HG03460 (cell line): ENCODE measurements at regions not wholly inside any gene's neighbourhood (a gene's known extent, or its start where the extent isn't known, plus 50 kb on each side); places are given as distances from the start of the nearest gene placed in this dataset.

ENCODE experiments used
- ATAC-seq: cut with Tn5 transposase; IDR thresholded peaks from one replicate; pipeline ENCODE4 v1.9.1; 2021; ENCODE audit not compliant: unreplicated experiment

DNA sequence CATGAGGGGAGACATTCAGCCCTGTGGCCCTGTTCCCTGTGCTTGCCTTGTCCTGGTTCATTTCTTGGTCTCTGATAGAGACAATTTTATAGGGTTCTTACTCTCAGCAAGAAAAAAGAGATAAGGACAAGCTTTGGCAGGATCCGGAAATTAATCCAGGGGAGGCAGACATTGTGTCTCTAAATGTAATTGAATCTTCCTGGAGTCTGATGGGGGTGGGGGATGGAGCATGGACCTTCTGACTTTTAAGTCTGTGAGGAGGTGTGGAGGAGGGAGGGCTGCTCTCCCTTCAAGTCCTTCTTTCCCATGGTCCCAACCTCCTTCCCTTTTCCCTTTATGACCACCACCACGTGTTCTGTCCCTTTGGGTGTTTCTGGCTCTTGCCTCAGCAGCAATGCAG, 512.7 kb downstream of the DHX35 start:
- no peak for ATAC-seq

DNA sequence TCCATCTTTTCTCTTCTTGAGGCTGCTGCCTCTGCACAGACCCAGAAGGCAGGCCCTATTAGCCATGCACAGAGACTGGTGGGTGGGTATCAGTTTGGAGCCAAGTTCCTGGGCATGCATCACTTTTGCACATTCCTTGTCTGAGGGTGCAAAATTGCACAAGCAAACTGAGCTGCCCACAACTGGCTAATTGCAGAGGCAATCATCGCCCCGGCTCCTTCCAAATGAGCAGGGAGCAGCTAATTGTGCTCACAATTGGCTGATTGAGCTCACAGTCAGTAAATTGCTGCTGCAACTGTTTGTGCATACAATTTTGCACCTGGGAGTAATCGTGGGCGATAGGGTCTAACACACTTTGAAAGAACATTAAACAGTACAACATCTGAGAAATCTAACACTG, 511.4 kb downstream of the DHX35 start:
- ATAC-seq = no peak

DNA sequence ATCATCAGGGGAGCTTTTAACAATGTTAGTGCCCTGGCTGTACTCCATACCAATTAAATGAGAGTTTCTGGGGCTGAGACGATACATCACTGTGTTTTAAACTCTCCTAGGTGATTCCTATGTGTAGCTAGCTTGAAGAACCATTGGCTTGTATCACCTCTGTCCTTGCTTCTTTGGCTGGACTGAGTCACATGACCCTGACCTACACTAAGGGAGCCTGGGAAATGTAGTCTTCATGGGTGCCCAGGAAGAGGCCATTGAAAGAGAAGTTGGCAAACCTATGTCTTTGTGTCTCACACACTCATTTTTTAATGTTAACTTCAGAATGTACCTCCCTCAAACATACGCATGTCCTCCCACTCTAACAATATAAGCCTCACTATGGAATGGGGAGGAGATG, 506.6 kb downstream of the DHX35 start:
- no peak for ATAC-seq

DNA sequence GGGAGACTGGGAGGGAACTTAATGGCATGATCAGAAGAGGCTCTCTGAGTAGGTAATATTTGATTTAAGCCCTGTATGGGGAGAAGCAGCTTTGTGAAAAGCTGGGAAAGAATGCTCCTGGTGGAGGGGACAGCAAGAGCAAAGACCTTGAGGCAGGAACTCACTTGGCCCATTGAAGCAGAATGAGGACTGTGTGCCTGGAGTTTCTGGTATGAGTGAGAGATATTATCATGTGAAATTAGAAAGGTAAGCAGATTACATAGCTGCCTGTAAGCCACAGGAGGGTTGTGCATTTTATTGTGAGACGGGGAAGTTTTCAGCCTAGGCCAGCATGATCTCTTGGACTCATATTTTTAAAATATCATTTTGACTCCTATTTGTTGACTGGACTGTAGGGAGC, 502.1 kb downstream of the DHX35 start:
- ATAC-seq = no peak

DNA sequence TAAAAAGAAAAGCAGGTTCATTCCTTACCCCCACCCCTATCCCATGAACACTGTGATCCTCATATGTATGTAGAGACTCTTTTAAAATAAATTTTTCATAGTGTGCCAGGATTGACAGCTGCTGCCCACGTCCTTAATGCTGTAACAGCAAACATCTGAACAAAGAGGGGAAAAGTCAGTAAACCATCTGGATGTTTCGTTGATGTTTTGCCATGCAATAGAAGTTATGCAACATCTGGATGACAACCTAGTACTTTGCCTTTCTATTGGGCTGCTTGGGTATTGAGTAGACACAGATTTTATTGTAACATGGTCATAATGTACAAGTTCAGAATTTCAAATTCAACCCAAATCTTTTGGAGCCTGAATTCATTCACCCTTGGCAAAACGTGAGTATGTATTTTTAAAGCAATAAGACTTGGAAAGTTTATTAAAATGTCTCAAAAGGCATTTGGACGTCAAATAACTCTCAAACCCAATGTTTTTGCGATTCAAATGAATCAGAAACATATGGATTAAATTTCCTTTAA, 500.3 kb downstream of the DHX35 start:
- ATAC-seq = no peak

DNA sequence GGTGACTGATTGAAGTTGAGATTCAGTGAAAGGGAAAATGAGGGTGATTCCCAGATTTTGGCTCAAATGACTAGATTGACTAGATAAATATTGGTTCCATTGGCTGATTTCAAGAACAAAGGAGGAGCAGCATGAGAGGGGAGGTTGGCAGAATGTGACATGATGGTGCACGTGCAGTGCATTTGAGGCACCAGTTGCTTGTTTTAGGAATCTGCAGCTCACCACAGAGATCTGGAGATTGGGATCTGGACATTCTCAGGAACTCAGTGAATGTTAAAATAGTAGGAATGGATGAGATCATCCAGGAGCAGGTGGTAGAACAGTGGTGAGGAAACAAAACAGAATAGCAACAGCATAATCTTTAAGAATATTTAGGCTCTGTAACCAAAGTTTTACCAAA, 496.3 kb downstream of the DHX35 start:
- no peak for ATAC-seq

DNA sequence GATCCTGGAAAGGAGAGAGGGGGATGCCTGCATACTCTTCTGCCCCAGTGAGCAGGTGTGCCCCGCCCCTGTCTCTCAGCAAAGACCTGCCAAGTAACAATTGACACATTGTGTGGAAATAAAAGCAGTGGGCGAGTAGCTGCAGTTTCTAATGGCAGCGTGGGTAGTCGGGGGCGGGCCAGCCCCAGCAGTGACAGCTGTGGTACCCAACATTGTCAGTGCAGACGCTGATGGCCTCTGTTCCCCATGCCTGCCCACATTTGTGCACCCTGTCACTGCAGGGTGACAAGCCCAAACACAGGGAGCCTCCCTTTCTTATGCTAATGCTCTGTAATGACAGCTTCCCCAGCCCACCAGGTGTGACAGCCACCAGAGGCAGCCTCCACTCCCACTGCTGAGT, 491.7 kb downstream of the DHX35 start:
- ATAC-seq = no peak

DNA sequence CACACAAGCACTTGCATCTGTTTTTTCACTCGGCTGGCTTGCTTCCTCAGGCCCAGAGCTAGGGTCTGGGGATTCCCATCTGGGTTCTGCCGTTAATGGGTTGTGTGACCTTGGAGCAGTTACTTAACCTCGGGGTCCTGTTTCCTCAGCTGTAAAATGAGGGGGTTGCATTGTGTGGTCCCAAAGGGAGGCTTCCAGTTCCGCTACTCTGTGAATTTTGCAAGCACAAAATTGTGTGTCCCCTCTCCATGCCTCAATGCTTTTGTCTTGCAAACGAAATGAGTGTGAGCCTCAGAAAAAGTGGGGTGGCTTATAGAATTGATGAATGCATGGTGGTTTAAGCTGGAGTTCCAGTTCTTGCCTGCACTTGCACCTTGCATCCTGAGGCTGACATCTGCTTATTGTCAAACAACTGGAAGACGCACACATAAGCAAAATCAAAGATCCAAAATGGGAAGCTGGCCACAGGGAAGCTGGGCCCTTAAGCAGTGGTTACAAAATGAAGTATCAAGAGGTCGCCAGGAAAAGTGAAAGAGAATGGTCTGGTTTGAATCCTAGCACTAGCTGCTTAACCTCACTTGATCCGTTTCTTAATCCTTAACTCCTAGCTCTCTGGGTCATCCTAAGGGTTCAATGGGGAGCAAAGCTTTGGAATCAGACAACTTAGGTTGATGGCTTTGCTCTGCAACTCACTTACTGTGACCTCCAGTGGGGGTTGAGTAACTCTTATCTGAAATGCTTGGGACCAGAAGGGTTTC, 490.6 kb downstream of the DHX35 start:
- no peak for ATAC-seq

DNA sequence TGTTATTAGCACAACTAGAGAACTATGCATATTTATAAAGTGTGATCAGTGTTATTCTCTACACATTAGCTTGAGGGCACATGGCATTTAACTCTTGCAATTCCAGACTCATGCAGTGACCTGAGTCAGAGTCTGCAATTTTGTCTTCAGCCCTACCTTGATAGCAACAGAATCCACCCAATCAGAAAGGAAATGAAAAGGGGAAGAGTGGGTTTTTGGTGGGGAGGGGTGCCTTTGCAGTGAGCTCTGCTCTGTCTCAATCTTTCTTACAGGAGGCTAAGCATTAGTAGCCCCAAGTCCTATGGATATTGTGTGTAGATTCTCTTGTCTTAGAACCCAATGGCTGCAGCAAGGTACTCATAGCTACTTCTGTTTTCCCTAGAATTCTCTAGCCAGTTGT, 489.2 kb downstream of the DHX35 start:
- ATAC-seq = no peak

DNA sequence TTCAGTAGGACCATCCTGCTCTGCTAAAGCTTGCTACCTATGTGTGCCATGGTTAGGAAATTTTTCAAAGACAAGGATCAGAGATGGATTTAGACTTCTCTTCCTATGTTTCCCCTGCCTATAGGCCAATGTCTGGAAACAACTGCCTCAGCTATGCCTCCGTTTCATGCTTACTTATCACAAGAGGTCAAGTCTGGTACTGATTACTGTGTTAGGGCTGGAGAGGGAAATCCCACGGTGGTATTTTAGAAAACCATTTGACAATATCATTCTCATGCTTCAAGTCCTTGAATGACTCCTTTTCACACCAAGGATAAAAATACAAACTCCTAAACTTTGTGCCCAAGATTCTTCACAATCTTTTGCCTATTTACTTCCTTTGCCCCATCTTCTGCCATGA, 484.3 kb downstream of the DHX35 start:
- no peak for ATAC-seq

DNA sequence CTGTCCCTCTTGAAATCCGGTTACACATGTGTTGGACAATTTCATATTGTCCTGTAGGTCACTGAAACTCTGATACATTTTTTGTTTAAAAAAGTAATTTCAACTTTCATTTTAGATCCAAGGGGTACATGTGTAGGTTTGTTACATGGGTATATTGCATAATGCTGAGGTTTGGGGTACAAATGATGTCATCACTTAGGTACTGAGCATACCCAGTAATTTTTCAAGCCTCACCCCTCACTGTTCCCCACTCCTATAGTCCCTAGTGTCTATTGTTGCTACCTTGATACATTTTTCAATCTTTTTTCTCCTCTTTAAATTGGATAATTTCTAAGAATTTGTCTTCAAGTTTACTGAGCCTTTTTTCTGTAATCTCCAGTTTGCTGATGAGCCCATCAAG, 483.0 kb downstream of the DHX35 start:
- no peak for ATAC-seq

DNA sequence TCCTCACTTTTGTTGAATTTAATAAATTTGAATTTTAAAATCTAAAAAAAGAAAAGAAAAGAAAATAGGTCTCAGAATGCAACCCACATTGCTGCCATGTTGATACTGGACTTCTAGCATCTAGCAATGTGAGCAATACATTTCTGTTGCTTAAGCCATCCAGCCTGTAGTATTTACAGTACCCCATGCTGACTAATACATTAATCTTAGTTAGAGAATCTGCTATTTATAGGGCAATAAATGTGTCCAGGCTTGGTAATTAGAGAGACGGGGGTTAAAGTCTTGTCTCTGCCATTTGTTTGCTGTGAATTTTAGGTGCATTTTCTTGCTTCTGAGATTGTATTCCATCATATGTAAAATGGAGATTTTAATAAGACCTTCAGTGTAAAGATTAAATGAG, 471.3 kb downstream of the DHX35 start:
- ATAC-seq = no peak

DNA sequence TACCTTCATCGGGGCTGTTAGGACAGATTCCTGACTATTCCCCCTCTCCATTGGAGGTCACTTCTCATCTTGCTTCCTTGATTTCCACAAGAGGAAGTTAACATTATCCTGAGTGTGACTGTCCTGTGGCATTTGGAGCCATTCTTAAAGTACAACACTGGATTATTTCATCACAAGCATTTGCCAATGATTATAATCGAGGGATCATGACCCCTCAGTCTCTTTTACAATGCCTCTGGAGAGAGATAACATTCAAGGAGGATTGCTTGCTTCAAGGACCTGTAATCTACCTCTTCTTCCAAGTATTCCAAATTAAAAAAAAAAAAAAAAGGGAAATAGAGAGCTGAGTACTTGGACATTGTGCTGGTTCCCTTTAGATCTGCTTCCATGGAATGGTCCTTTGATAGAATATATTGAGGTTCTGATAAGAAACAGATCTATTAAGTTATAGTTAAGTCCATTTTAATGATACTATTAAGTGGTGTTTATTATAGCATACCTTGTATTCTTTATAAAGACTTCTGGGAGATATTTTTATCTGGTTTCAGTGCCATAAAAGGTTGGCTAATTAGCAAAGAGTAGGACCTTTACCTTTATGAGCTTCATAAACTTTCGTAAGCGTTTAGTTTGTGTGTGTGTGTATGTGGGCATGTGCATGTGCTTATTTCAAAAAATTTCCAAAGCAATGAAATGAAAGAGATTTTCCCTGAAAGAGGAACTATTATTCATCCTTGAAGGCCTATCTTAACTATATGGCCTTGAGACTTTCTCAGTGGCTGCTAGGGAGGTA, 469.1 kb downstream of the DHX35 start:
- no peak for ATAC-seq

DNA sequence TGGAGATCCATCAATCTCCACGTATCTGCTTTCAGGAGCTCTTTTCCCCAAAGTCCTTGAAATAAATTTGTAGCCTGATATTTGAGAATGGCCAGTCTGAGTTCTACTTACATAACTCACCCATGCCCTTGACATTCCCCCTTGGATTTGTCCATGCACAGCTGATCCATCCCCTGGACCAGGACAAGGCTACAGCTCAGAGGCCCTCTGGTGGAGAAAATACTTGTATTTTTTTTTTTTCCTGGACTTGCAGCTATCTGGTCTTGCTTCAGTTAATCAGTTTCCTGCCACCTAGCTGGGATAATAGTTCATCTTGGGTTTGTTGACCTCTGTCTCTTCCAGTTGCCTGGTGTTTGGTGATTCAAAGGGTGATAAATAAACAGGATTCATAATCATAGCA, 467.6 kb downstream of the DHX35 start:
- no peak for ATAC-seq

DNA sequence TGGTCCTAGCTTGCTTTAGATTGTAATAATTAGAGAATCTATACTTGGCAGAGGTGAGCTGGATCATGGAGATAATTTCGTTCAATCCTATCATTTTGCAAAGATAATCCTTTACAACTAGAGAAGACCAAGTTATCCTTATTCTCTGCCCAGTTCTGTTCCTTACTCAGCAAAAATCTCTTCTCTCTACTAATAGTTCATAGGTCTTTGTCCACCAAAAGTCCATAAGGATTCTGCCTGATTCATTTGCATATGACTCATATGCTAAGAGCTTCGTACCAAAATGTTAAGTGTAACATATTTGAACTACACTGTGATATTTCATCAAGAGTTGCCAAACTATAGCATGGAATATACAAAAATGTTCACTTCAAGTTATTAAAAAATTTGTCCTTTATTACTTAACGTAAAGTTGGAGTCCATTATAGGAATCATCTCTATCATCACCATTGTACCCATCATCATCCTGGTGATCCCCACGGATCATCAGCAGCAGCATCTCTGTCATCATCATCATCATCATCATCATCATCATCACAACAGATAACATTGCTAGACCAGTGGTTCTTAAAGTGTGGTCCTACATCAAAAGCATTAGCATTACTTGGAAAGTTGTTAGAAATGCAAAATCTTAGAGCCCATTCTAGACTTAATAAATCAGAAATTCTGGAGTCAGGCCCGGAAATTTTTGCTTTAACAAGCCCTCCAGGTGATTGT, 463.0 kb downstream of the DHX35 start:
- ATAC-seq = no peak

DNA sequence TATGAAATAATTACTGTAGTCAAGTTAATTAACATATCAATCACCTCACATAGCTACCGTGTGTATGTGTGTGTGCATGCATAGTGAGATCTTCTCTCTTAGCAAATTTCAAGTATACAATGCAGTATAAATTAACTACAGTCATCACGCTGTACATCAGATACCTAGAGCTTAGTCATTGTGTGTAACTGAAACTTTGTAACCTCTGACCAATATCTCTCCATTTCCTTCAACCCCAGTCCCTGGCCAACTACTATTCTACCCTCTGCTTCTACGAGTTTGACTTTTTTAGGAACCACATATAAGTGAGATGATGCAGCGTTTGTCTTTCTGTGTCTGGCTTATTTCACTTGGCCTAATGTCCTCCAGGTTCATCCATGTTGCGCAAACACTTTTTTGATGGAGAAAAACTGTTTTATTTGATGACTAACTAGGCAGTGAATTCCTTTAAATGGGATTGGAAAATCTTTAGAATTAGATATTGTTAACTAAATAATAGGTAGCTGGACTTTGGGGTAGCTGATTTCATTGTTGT, 459.5 kb downstream of the DHX35 start:
- no peak for ATAC-seq

DNA sequence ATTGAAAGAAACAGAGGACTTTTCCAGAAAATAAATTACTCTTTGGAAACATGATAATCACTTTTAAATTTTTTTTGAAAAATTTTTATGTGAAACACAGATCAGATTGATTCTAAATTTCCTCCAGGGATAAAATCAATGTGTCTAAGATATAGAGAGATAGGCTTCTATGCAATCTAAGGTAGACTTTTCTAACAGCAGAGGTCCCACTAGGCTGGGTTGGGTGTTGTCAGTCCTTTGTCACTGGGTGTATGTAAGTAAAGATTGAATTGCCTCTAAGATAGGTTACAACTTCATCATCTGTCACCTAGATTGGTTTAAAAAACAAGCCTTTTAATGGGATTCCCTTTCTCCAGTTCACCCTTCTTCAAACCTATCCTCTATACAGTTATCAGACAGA, 449.9 kb downstream of the DHX35 start:
- ATAC-seq = no peak

DNA sequence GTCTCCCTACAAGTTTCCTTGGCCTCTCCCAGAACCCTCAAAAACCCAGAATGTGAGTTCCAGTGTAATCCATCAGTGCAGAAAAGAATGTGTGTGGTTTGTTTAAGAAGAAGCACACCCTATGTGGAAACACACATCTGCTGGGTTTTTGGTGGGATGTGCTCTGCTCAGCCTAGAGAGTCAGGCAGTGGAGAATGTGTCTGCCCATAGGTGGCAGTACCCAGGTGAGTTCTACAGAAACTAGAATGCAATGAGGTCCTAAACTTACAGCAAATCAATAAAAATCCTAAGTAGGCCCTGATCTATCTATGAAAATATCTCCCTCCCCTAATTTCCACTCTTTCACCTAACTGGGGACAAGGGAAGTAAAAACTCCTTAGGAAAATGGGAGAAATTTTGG, 437.3 kb downstream of the DHX35 start:
- ATAC-seq = no peak

DNA sequence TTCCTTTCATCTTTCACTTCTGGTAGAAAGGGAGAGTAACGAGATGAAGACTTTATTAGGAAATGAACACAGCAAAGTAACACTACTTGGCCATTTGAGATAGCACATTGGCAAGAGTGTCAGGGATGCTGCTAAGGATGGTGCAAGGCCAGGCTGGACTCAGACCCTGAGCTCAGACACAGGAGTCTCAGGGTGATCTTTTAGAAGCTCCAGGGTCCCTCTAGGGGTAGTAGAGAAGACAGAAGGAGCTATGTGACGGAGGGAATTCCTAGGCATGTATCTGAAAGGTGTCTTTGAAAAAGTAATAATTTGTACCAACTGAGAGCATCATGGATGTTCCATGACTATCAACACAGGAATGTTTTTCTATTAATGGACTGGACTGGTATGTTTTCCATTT, 436.5 kb downstream of the DHX35 start:
- ATAC-seq = no peak

DNA sequence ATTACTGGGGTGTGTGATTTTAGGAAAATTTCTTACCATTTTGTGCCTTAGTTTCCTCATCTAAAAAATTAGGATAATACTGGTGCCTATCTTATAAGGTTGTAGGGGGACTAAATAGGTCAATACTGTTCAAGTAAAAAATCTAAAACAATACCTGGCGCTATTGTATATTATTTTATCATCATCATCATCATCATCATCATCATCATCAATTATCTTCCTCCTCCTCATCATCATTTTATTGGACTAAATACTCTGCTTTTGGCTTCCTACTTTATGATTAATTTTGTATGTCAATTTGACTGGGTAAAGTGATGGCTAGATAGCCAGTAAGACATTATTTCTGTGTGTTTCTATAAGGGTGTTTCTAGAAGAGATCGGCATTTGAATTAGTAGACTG, 435.5 kb downstream of the DHX35 start:
- ATAC-seq = no peak

DNA sequence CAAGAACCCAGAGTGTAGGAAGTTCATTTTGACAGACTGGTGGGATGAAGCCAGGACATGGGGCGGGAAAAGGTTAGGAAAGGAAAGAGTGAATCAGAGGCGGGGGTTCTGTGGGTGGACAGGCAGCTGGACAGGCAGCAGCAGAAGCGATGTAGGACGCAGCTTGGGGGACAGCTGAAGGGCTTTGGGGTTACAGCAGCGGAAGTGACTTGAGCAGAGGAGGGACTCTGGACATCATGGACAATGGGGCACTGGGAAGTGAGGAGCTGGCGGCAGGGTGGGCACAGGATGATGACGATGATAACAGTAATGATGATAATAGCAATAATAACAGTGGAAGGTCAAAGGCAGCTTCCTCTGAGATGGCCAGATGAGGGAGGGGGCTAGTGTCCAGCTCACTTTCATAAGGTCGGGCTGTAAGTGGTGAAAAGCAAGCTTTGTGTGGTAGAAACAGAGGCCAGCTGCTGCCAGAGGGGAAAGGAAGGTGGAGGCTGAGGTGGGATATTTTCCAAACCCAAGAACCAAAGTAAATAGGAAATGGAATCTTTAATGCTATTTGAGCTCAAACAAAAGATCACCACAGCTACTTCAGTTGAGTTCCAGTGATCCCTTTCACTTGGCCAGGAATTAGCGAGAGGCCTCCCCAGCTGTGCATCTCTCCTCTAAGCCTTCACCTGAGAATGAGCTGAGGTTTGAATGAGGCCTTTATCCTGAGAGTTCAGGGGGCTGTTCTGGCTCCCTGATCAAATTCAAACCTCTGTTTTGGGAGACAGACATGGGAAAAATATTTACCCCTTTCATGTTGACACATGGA, 433.5 kb downstream of the DHX35 start:
- ATAC-seq = no peak
